Cardiac fibroblast (primary cell): ENCODE measurements at regions not wholly inside any gene's neighbourhood (a gene's known extent, or its start where the extent isn't known, plus 50 kb on each side); places are given as distances from the start of the nearest gene placed in this dataset.

Experiments
- DNase-seq, 2 donors: peaks; one replicate each; pipeline versions ENCODE4 v3.0.0 to v3.0.0-alpha.2; 2010; ENCODE audit warnings: low read depth in 2 of 2
- H3K4me3 ChIP-seq, 2 donors: replicated peaks in 1 of 2; 1 replicate in 1 of 2; 2 replicates in 1 of 2; pipeline ENCODE4 v1.5.1; 2011; ENCODE audit warnings: low read depth in 2 of 2, low read length in 2 of 2, mild to moderate bottlenecking in 2 of 2, moderate library complexity in 1 of 2
- TF ChIP-seq, protein P1 (sequence below): IDR thresholded peaks from one replicate; pipeline ENCODE4 v1.5.1; 2011; ENCODE audit warnings: low read depth, mild to moderate bottlenecking, low read length, inconsistent platforms

DNA sequence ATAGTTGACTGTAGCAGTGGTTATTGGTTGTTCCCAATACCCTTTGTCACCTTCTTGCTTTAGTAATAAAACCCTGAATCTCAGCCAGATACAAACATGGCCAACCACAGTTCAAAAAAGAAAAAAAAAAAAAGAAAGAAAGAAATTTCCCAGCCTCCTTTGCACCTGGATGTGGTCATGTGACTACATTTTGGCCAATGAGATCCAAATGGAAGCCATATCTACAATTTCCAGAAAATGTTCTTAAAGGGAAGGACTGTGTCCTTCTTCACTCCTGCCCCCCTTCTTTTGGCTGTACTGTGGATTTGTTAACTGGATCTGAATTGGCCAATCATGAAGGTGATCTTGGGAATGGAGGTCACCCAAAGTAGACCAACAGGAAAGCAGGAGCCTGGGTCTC lies 141.9 kb downstream of the SOX9 start:
- TF ChIP-seq, protein P1, sequence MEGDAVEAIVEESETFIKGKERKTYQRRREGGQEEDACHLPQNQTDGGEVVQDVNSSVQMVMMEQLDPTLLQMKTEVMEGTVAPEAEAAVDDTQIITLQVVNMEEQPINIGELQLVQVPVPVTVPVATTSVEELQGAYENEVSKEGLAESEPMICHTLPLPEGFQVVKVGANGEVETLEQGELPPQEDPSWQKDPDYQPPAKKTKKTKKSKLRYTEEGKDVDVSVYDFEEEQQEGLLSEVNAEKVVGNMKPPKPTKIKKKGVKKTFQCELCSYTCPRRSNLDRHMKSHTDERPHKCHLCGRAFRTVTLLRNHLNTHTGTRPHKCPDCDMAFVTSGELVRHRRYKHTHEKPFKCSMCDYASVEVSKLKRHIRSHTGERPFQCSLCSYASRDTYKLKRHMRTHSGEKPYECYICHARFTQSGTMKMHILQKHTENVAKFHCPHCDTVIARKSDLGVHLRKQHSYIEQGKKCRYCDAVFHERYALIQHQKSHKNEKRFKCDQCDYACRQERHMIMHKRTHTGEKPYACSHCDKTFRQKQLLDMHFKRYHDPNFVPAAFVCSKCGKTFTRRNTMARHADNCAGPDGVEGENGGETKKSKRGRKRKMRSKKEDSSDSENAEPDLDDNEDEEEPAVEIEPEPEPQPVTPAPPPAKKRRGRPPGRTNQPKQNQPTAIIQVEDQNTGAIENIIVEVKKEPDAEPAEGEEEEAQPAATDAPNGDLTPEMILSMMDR: no peak
- no peak overlapping the region for H3K4me3 ChIP-seq
- DNase-seq: no peak

DNA sequence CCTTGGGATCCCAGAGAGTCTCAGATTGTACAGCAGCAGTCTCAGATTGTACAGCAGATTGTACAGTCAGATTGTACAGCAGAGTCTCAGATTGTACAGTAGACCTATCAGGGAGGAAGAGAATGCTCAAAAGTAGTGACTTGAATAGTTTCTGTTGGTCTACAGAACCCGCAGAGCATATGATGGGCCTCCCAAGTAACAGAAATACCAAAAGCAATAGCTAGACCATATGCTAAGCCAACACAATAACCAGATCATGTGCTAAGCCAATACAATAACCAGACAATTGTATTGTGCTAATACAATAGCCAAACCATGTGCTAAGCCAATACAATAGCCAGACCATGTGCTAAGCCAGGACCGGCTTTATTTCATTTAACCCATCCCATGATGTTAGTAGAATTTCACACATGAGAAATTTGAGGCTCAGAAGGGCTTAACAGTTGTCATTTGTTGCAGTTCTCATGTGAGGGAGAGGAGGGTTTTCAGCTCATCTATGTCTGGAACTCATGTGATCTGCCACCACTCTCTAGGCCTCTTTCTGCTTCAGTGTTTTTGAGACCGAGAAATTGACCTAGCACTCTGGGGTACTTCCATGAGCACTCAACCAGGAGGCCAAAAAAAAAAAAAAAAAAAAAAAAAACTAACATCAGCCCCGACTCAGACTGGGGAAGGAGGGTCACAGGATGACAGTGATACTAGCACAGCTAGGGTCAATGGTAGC lies 144.0 kb downstream of the SOX9 start:
- no peak for DNase-seq
- TF ChIP-seq, protein P1: no peak

DNA sequence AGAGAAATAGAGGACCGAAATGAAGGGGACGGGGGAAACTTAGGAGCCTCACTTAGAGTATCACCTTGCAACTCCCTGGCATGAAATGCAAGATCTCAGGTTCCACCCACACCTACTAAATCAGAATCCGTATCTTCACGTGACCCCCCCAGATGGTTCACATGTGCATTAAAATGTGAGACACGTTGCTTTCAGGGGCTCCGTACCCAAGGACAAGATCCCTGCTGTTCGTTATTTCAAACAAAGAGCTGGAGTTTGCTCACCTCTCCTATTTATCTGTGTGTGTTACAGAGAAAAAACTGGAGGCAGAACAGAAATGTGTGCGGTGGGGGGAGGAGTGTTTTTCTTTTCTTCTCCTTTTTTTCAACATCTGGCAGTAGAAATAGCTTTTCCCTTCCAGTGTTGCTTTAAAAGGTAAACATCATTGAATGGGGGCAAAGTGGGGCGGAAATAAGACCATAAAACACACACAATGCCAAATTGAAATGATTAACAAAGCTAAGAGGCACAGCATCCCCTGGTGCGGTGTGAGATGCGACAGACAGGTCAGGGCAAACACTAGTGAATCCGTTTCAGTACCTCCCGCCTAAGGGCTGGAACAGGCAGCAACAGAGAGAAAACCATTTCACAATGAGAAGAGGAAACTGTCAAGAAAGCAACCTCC lies 145.4 kb downstream of the SOX9 start:
- TF ChIP-seq, protein P1: no peak
- H3K4me3 ChIP-seq: no peak overlapping the region
- DNase-seq: no peak

More for the DNA sequence above, 144.0 kb downstream of the SOX9 start:
- H3K4me3 ChIP-seq: no peak overlapping the region

DNA sequence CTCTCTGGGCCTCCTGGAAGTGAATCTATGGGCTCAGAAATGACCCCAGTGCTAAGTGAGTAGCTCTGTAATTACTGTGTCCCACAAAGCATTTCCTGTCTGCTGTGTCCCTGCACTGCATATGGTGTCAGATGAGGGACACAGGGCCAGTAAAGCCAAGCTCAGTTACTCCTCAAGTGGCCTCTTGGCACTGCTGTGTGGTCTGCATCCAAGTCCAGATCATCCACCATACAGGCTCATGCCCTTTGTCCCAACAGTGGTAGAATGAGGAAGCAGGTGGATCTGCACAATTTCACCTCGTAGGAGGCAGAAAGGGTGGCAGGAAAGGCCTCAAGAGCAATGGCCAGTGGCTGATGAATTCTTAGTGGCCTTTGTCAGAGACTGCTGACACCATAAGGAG lies 146.8 kb downstream of the SOX9 start:
- TF ChIP-seq, protein P1: no peak
- DNase-seq: no peak
- H3K4me3 ChIP-seq: no peak overlapping the region

DNA sequence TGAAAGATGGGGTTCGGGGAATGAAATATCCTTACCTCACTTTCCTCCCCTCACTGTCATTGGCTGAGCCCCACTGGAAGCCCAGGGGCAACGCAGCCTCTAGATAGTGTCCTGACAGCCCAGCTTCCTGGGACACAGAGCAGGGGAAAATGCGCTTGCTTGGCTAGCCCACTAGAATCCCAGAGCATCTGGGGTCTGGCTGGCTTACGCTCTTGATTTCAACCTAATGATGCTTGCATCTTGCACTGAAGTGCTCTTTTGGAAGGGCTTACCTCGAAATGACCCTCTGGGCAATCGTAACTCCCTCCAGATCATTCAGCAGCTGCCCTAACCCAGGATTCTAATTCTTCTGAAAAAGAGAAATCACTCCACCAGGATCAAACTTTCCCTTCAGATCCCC lies 147.6 kb downstream of the SOX9 start:
- no peak overlapping the region for H3K4me3 ChIP-seq
- no peak for DNase-seq
- TF ChIP-seq, protein P1: no peak

DNA sequence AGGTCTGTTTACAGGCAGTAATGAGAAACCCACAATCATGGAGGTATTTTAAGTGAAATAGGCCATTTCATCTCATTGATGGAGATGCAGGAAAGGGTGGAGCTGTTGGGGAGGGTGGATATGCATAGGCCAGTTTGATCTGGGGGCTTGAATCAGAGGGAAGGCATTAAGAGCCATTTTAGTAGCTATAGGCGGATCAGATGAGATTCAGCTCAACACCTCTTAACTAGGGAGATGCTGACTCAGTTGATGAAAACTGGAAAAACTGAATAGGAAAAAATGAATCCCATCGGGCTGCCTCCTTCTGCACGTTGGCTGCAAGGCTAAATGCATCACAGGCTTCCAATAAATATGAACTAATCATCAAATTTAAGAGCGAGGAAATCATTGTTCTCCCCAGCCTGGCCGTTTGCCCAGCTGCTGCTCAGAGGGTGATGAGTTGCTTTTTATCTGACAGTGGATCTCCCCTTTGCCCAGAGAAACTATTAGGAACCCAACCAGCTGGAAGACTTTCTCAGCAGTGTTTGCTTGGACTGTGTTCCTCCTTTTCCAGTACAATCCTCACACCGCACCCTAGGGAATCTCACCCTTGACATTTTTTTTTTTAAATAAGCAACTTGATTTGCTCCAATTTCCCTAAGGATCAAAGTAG lies 149.6 kb downstream of the SOX9 start:
- no peak overlapping the region for H3K4me3 ChIP-seq
- peak; percentile 6 to 72 for DNase-seq
- TF ChIP-seq, protein P1: no peak
